HG02763 (cell line): ENCODE measurements at regions not wholly inside any gene's neighbourhood (a gene's known extent, or its start where the extent isn't known, plus 50 kb on each side); places are given as distances from the start of the nearest gene placed in this dataset.
"Not testable (repeated sequence)": the region's sequence is repeated elsewhere in the genome, so short reads cannot be mapped to it uniquely, and the experiment has no call there.

Experiments
- ATAC-seq: cut with Tn5 transposase; IDR thresholded peaks from one replicate; pipeline ENCODE4 v1.9.1; 2021; ENCODE audit warnings: mild to moderate bottlenecking, moderate library complexity; ENCODE audit not compliant: unreplicated experiment

GRCh38 chr5:163941079-163941478 is 435.7 kb downstream of the MAT2B start:
- no peak for ATAC-seq

- no peak for ATAC-seq
These were observed 438.1 kb downstream of the MAT2B start for GRCh38 chr5:163943546-163943945.

DNA sequence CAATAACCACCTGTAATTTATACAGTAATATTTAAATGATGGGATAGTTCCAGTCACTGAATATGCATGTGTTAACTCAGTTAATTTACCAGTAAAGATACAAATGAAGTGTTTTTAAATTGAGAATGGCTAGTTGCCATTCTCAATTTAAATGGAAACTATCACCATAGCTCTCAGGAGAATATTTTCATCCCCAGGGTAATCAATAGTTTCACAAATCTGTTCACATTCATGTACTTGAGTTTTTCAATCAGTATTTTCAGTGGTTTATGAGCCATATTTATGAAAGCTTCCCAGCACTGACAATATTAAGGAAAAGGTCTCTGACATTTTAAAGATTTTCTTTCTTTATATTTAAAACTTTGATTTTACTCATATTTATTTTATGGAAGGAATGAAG is 439.3 kb downstream of the MAT2B start:
- ATAC-seq: no peak

GRCh38 chr5:163947848-163948666 is 442.6 kb downstream of the MAT2B start:
- no peak for ATAC-seq

GRCh38 chr5:163950248-163950647 is 444.8 kb downstream of the MAT2B start:
- ATAC-seq: no peak

DNA sequence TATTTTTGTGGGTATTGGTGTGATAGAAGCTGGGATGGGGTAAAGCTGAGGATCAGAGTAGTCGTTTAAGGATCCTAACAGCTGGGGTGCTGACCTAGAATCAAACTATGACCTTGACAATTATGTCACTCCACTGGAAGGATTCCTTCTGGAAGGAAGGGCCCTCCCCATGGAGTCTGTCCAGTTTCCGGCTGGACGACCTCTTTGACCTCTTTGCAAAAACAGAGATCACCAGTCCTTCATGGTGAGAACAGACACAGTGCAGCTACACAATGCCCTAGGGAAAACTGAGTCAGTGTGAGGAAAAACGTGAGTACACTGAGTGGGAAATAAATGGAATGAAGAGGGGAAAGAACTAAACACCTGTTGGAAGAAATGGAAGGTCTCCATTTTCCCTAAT is 445.6 kb downstream of the MAT2B start:
- ATAC-seq: no peak

- no peak for ATAC-seq
These were observed 448.5 kb downstream of the MAT2B start for GRCh38 chr5:163953901-163954300.

DNA sequence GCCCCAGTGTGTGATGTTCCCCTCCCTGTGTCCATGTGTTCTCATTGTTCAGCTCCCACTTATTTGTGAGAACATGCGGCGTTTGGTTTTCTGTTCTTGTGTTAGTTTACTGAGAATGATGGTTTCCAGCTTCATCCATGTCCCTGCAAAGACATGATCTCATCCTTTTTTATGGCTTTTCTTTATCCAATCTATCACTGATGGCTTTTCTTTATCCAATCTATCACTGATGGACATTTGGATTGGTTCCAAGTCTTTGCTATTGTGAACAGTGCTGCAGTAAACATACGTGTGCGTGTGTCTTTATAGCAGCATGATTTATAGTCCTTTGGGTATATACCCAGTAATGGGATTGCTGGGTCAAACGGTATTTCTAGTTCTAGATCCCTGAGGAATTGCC is 455.8 kb downstream of the MAT2B start:
- not testable (repeated sequence) for ATAC-seq

DNA sequence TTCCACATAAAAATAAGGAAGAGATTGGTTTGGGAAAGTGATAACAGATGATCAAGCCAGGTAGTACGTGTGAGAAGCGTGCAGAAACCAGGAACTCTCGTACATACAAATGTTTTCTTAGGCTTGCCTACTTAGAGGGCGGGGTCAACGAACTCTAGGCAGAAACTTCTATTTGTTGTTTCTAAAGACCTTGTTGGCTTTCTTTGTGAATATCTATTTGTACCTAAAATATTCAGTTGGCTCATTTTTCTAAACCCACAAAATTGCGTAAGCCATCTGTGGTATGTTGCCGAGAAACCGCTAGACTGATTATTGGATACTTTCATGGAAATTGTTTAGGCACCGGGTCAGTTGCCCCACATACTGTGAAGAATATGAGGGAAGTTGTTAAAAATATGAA is 458.5 kb downstream of the MAT2B start:
- ATAC-seq: no peak

GRCh38 chr5:163964671-163965070 is 459.3 kb downstream of the MAT2B start:
- ATAC-seq: no peak

- no peak for ATAC-seq
These were observed 461.8 kb downstream of the MAT2B start for GRCh38 chr5:163967268-163967667.

DNA sequence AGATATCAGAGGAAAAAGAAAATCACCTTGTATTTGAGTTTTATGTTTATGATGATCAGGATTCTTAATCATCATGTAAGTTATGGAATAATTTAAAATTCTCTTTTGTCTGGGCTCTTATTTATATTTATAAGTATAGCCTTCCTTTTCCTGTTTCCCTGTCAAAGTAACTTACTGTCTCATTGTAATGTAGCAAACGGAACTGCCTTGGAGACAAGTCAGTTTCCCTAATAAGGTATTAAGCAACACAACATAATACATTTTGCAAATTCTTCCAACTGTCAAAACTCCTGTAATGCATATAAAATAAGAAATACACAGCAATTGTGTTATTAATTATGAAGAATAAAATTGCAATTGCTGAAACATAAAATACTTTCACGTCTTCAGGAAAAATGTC is 463.2 kb downstream of the MAT2B start:
- no peak for ATAC-seq

GRCh38 chr5:163976696-163977095 is 471.3 kb downstream of the MAT2B start:
- no peak for ATAC-seq

DNA sequence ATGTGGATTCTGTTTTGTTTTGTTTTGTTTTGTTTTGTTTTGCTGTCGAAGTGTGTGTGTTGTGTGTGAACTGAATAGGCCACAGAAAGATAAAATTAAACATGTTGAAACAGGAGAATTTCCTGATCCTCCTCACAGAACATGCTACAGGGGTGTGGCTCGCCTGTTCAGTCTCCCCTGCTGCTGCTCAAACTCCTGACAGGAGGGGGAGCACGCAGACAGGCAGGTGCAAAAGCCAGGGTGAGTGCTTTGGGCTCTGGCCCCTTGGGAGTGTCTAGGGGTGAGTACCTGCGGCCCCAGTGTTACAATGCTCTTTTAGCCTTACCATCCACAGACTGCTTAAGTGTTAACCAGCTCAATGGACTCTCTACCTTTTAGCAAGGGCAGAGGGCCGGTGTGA is 473.5 kb downstream of the MAT2B start:
- peak; percentile 70 for ATAC-seq

DNA sequence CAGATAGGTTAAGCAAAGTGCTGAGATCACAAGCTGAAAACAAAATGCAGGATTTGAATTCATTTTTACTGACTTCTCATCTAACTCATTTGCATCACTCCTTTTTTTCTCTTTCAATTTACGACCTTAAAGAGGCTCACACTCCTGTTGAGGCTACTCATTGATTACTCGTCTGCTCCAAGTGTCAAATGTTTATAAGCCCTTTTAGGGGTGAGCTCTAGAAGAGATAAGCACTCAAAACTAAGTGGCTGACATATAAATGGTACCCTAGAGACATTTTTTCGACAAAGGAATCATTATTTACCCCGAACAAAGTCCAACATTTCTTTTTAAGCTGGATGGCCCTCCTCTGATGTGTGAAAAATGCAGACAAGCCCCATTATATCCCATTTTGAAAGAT is 483.1 kb downstream of the MAT2B start:
- no peak for ATAC-seq

- ATAC-seq: no peak
These were observed 487.7 kb downstream of the MAT2B start for GRCh38 chr5:163993126-163993525.

DNA sequence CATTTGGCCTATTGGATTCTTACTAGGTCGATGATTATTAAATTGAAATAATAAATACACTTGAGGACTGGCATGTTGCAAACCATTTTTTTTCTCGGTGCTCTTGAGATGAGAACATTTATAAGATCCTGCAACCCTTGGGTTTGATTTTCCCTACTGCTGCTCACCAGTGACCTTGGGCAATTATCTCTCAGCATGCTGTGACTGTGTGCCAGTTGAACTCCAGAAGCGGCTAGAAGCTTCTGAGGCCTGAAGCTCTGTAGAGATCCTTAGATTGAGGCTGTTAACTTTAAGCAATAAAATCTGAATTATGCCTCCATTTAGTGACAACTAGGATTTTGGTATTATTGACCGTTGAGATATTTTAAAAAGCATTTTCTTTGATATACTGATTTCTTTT is 489.8 kb downstream of the MAT2B start:
- no peak for ATAC-seq

GRCh38 chr5:163997965-163998364 is 492.5 kb downstream of the MAT2B start:
- no peak for ATAC-seq

GRCh38 chr5:164000241-164000640 is 494.8 kb downstream of the MAT2B start:
- ATAC-seq: no peak

DNA sequence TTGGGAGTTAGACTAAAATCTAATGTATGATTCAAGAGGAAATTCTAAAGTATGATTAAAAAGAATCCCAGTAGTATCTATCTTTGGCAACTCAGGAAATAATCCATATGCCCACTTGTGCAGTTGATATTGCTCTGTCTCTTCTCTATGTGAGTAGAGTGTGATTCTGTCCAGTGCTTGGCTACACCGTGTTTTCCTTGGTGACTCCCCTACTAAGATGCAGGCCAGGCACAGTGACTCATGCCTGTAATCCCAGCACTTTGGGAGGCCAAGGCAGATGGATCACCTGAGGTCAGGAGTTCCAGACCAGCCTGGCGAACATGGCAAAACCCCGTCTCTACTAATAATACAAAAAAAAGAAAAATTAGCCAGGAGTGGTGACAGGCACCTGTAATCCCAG is 495.4 kb downstream of the MAT2B start:
- no peak for ATAC-seq

DNA sequence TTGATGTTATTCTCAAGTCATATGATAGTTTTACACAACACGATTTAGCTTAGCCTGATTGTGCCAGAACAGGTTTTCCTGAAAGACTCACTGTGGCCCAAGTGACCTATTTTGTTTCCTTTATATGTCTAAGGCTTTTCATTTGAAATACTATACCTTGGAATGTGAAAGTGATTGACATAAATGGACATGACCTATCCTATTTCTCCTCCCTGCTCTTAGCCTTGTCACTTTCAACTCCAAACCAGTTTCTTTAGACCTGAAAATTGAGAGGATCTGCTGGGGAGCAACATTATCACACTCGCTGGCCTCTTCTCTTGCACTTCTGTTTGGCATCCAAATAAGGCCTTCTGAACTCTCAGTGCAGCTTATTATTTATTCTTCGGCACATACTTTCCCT is 496.8 kb downstream of the MAT2B start:
- no peak for ATAC-seq

- no peak for ATAC-seq
These were observed 497.2 kb downstream of the MAT2B start for GRCh38 chr5:164002628-164003027.

DNA sequence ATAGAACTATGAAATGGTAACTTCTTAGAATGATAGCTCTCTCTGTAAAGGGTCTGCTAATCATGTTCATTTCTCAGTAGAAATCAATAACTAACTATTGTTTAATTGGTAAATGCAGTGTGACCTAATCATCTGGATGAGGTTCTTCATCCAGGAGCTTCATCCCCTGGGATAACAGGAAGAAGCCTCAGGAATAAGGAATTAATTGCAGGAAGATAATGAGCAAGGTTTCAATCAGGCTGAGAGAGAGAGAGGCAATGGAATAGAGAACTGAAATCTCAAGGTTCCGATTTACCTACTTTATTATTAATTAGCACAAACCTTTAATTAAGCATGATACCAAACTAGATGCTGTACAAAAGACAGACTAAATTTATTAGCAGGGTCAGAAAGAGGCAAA is 499.7 kb downstream of the MAT2B start:
- no peak for ATAC-seq
